Stomach (tissue), 4 donors: ENCODE measurements at regions not wholly inside any gene's neighbourhood (a gene's known extent, or its start where the extent isn't known, plus 50 kb on each side); places are given as distances from the start of the nearest gene placed in this dataset.

Experiments used
- EP300 ChIP-seq: sonication (generic); formaldehyde crosslinking; IDR thresholded peaks from one replicate; pipeline ENCODE4 v1.6.1; 2017; ENCODE audit warnings: antibody characterized with exemption
- TF ChIP-seq, protein P1 (sequence below), 7 experiments: fragments of 450-650 bp in 4 of 7; fragments of 200-600 bp in 3 of 7; sonication (generic) in 3 of 7; IDR thresholded peaks; one replicate each; pipeline ENCODE4 v1.5.1; 2016 to 2019; ENCODE audit warnings: antibody characterized with exemption in 7 of 7, control low read depth in 2 of 7, mild to moderate bottlenecking in 1 of 7

DNA sequence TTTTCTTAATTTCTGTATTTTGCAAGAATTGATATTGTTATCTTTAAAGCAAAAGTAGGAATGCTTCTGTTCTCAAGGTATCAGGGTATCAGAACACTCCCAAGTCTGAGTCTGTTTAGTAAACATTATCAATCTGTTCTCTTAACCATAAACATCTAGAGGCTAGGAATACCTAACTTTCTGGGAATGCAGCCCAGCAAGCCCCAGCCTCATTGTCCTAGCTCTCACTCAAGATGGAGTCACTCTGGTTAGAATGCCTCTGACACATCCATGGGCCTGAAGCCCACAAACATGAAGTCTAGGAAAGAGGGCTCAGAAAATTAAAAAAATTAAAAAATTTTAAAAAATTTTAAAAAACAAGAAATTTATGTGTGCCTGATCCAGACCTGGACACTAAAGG, 315.1 kb upstream of the DKK2 start:
- TF ChIP-seq, protein P1, sequence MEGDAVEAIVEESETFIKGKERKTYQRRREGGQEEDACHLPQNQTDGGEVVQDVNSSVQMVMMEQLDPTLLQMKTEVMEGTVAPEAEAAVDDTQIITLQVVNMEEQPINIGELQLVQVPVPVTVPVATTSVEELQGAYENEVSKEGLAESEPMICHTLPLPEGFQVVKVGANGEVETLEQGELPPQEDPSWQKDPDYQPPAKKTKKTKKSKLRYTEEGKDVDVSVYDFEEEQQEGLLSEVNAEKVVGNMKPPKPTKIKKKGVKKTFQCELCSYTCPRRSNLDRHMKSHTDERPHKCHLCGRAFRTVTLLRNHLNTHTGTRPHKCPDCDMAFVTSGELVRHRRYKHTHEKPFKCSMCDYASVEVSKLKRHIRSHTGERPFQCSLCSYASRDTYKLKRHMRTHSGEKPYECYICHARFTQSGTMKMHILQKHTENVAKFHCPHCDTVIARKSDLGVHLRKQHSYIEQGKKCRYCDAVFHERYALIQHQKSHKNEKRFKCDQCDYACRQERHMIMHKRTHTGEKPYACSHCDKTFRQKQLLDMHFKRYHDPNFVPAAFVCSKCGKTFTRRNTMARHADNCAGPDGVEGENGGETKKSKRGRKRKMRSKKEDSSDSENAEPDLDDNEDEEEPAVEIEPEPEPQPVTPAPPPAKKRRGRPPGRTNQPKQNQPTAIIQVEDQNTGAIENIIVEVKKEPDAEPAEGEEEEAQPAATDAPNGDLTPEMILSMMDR (IDR thresholded peaks at IDR 0.05): no peak
- no peak for TF ChIP-seq EP300
